Esophagus muscularis mucosa (tissue), 4 donors: ENCODE measurements at regions not wholly inside any gene's neighbourhood (a gene's known extent, or its start where the extent isn't known, plus 50 kb on each side); places are given as distances from the start of the nearest gene placed in this dataset.

Experiments used
- DNase-seq: peaks from one replicate; pipeline ENCODE4 v3.0.0-alpha.2; 2017; ENCODE audit errors: extremely low spot score
- H3K27ac ChIP-seq, 4 donors: fragments of 200-600 bp; sonication (generic); replicated peaks in 1 of 4; 1 replicate in 3 of 4; 2 replicates in 1 of 4; pipeline ENCODE4 v1.5.1; 2016 to 2019; ENCODE audit warnings: mild to moderate bottlenecking in 1 of 4
- H3K27me3 ChIP-seq, 4 donors: fragments of 200-600 bp; sonication (generic); one replicate each; pipeline versions ENCODE4 v1.5.1 to v1.6.0; 2016 to 2019
- H3K36me3 ChIP-seq, 4 donors: fragments of 200-600 bp; sonication (generic); one replicate each; pipeline ENCODE4 v1.5.1; 2016 to 2019
- H3K4me1 ChIP-seq, 4 donors: fragments of 200-600 bp; sonication (generic); one replicate each; pipeline ENCODE4 v1.5.1; 2016 to 2019
- H3K4me3 ChIP-seq, 4 donors: fragments of 200-600 bp; sonication (generic); 1 replicate in 2 of 4; 2 replicates in 2 of 4; pipeline ENCODE4 v1.5.1; 2016 to 2019; ENCODE audit warnings: mild to moderate bottlenecking in 4 of 4, moderate library complexity in 1 of 4
- H3K9me3 ChIP-seq, 4 donors: fragments of 200-600 bp; sonication (generic); 1 replicate in 3 of 4; 2 replicates in 1 of 4; pipeline ENCODE4 v1.5.1; 2016 to 2019
- EP300 ChIP-seq: sonication (generic); formaldehyde crosslinking; IDR thresholded peaks from one replicate; pipeline ENCODE4 v1.6.1; 2017; ENCODE audit warnings: antibody characterized with exemption
- POLR2A ChIP-seq: fragments of 450-650 bp; IDR thresholded peaks from one replicate; pipeline ENCODE4 v1.6.1; 2017; ENCODE audit warnings: antibody characterized with exemption, moderate library complexity, mild to moderate bottlenecking, low read depth
- POLR2AphosphoS5 ChIP-seq, 2 donors: sonication (generic); formaldehyde crosslinking; IDR thresholded peaks; one replicate each; pipeline ENCODE4 v1.6.1; 2017; ENCODE audit warnings: antibody characterized with exemption in 2 of 2
- WGBS: methylation state at CpG from one replicate; pipeline ENCODE4 v1.1.5; 2018; 5-methylcytosine and 5-hydroxymethylcytosine counted together
- intact Hi-C: fragments of 100-400 bp; cut with DNase I; formaldehyde crosslinking; loops from one replicate; pipeline ENCODE4 v1.15.1; 2023
- TF ChIP-seq, protein P1 (sequence below), 3 experiments: fragments of 200-600 bp in 2 of 3; fragments of 450-650 bp in 1 of 3; sonication (generic) in 2 of 3; IDR thresholded peaks; one replicate each; pipeline ENCODE4 v1.5.1; 2017 to 2019; ENCODE audit warnings: antibody characterized with exemption in 3 of 3, mild to moderate bottlenecking in 2 of 3, moderate library complexity in 1 of 3

DNA sequence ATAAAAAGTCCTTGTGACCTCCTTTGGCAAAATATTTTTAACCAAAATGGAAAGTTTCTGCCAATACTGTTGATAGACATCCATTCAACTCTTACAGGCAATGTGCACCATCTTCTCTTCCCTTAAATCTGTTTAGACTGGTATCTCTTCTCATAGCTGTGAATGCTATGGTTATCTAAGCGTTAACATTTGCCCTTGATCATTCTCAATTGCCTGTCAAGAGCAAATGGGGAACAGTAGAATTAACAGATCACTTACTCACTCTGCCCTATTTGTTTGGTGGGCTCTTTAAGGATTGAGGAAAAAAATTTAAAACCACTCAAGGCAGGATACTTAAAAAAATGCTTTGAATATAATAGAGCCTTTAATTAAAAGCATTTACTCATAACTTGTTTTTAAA, 808.4 kb downstream of the NXPH1 start:
- Histone ChIP-seq H3K4me1 (no peaks in the 10 kb centered on the region), H3K36me3 (no peaks in the 10 kb centered on the region), H3K4me3 (no peak overlapping the region), H3K27me3 (no peaks in the 10 kb centered on the region), H3K9me3 (no peaks in the 10 kb centered on the region), H3K27ac (no peak overlapping the region)
- TF ChIP-seq POLR2AphosphoS5 (IDR thresholded peaks at IDR 0.05) (no peak), EP300 (no peak), POLR2A (no peak)
- TF ChIP-seq, protein P1, sequence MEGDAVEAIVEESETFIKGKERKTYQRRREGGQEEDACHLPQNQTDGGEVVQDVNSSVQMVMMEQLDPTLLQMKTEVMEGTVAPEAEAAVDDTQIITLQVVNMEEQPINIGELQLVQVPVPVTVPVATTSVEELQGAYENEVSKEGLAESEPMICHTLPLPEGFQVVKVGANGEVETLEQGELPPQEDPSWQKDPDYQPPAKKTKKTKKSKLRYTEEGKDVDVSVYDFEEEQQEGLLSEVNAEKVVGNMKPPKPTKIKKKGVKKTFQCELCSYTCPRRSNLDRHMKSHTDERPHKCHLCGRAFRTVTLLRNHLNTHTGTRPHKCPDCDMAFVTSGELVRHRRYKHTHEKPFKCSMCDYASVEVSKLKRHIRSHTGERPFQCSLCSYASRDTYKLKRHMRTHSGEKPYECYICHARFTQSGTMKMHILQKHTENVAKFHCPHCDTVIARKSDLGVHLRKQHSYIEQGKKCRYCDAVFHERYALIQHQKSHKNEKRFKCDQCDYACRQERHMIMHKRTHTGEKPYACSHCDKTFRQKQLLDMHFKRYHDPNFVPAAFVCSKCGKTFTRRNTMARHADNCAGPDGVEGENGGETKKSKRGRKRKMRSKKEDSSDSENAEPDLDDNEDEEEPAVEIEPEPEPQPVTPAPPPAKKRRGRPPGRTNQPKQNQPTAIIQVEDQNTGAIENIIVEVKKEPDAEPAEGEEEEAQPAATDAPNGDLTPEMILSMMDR (IDR thresholded peaks at IDR 0.05), result no peak
- WGBS, result 61% methylated on average over 1 of the region's 1 CpG
- intact Hi-C loops, result no loop called here
- DNase-seq, result no peak

DNA sequence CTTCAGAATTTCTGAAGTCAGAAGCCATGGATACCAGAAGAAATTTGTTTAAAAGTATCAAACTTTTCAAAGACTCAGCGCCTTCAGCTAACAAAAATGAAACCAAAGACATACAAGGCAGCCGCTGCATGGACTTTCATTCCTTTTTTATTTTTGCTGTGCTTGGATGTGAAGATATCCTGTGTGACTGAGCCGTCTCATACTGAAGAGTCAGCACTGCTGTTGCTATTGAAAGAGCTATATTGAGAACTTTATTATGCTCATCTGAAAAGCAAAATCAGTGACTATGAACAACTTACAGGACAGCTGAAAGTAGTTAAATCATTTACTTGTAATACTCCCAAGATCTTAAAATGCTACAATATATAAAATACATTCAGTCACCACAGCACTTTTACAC, 809.2 kb downstream of the NXPH1 start:
- DNase-seq, result no peak
- TF ChIP-seq EP300, result no peak
- TF ChIP-seq POLR2AphosphoS5 (IDR thresholded peaks at IDR 0.05), result no peak
- TF ChIP-seq, protein P1 (IDR thresholded peaks at IDR 0.05), result no peak
- no peak for TF ChIP-seq POLR2A
- Histone ChIP-seq H3K36me3 (no peaks in the 10 kb centered on the region), H3K27ac (no peak overlapping the region), H3K9me3 (no peaks in the 10 kb centered on the region), H3K4me3 (no peak overlapping the region), H3K4me1 (no peaks in the 10 kb centered on the region), H3K27me3 (no peaks in the 10 kb centered on the region)
- WGBS, result 76% methylated on average over 3 of the region's 3 CpGs
- intact Hi-C loops, result no loop called here

DNA sequence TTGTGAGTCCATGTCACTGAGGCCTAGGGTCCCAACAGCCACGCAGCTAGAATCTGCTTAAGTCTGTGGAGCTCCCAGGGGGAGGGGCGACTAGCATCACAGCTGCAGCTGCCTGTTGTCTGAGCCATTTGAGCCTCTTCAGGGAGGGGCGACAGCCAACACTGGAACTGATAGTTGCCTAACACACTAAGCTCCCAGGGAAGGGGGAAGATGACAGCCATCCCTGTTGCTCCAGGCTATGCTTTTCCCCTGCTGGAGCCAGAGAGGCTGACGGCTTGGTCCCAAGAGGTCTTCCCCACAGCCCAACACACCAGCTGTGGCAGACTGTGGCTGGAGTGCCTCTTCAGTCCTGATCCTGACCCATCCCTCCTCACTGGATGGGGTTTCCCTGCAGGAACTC, 817.5 kb downstream of the NXPH1 start:
- 50% methylated on average over 1 of the region's 4 CpGs for WGBS
- TF ChIP-seq POLR2A (no peak), POLR2AphosphoS5 (IDR thresholded peaks at IDR 0.05) (no peak)
- TF ChIP-seq, protein P1 (IDR thresholded peaks at IDR 0.05), result no peak

DNA sequence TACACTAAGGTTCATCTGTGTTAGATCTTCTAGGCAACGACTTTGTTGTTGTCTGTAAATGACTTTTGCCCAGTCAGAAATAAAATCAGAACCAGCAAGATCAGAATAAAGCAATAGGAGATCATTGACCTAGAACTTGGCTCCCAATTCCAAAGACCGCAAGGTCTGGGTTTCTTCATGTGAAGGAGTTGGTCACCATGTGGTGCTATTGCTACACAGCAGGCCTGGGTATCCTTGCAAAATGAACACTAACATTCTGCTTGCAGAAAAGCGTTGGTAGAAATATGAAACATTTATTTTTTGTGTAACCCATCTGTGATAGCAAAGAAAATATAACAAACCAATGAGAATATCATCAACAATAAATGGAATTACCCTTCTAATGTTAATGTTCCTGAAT, 831.0 kb downstream of the NXPH1 start:
- no peaks in the 10 kb centered on the region for H3K9me3 ChIP-seq
- H3K4me3 ChIP-seq, result no peak overlapping the region
- no peaks in the 10 kb centered on the region for H3K27me3 ChIP-seq
- no peak for DNase-seq
- intact Hi-C loops, result no loop called here
- WGBS, result 74% methylated on average over 3 of the region's 3 CpGs
- no peak for TF ChIP-seq POLR2A
- TF ChIP-seq, protein P1 (IDR thresholded peaks at IDR 0.05), result no peak
- TF ChIP-seq POLR2AphosphoS5 (IDR thresholded peaks at IDR 0.05), result no peak
- TF ChIP-seq EP300, result no peak
- no peak overlapping the region for H3K27ac ChIP-seq
- H3K36me3 ChIP-seq, result no peaks in the 10 kb centered on the region
- H3K4me1 ChIP-seq, result no peaks in the 10 kb centered on the region

More for the DNA sequence above, 817.5 kb downstream of the NXPH1 start:
- intact Hi-C loops, result no loop called here
- H3K27me3 ChIP-seq, result no peaks in the 10 kb centered on the region
- H3K36me3 ChIP-seq, result no peaks in the 10 kb centered on the region
- DNase-seq, result no peak
- H3K4me3 ChIP-seq, result no peak overlapping the region
- no peaks in the 10 kb centered on the region for H3K4me1 ChIP-seq
- H3K9me3 ChIP-seq, result no peaks in the 10 kb centered on the region
- no peak overlapping the region for H3K27ac ChIP-seq

DNA sequence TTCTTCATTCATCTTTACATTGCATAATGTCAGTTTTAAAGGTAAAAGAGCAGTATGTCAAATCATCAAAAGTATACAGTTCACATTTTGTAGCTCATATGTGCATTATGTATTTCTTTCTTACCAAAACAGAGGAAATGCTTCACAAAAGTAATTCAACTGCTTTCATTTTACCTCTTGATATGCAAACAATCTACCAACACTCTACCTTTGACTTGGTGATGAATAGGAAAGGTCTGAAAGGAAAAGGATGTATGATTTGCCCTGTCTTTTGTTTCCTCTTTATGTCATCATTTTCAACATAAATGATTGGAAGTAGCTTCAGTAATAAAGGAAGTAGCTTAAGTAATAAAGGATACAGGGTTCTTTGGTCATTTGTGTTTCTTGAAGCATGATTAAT, 846.7 kb downstream of the NXPH1 start:
- no peaks in the 10 kb centered on the region for H3K36me3 ChIP-seq
- DNase-seq, result no peak
- no peak for TF ChIP-seq POLR2AphosphoS5 (IDR thresholded peaks at IDR 0.05)
- TF ChIP-seq EP300, result no peak
- TF ChIP-seq, protein P1 (IDR thresholded peaks at IDR 0.05), result no peak
- no peak for TF ChIP-seq POLR2A
- no peaks in the 10 kb centered on the region for H3K4me1 ChIP-seq
- intact Hi-C loops, result no loop called here
- no peak overlapping the region for H3K4me3 ChIP-seq
- H3K27me3 ChIP-seq, result no peaks in the 10 kb centered on the region
- no peak overlapping the region for H3K27ac ChIP-seq
- H3K9me3 ChIP-seq, result no peaks in the 10 kb centered on the region
